ENCODE measurements at regions not wholly inside any gene's neighbourhood (a gene's known extent, or its start where the extent isn't known, plus 50 kb on each side); places are given as distances from the start of the nearest gene placed in this dataset.

DNA sequence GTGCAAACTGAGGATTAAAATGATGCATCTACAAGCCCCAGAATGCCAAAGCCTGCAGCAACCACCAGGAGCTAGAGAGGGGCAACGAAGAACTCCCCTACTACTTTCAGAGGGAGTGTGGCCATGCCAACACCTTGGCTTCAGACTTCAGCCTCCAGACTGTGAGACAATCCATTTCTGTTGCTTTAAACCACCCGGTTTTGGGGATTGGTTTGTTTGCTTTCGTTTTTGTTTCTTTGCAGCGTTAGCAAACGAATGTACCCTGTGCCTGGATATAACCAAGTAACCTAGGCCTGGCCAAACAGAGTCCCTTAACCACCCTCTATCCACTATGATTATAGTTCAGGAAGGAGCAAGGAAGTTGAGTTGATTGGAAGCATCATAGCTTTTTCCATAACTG, 171.2 kb upstream of the NCK2 start:
- Histone ChIP-seq H3K27me3 (ENCODE audit: control insufficient read depth, insufficient read depth, low read length) (peaks cover 37% of the 10 kb centered on the region), H3K4me3 (ENCODE audit: insufficient read depth, low read depth, low read length) (no peak overlapping the region), H2AK5ac (ENCODE audit: low read depth, low read length) (no peak overlapping the region), H3K23ac (ENCODE audit: low read depth, low read length) (no peak overlapping the region), H4K91ac (ENCODE audit: insufficient read depth, low read depth, low read length) (no peak overlapping the region), H4K5ac (ENCODE audit: low read depth, low read length) (no peak overlapping the region), H3K56ac (ENCODE audit: extremely low read depth, insufficient read depth, low read length) (no peak overlapping the region), H3K9me1 (ENCODE audit: insufficient read depth, low read length) (no peaks in the 10 kb centered on the region; the same call in 1 of the 2 replicates), H3K4ac (ENCODE audit: low read depth, low read length) (no peak overlapping the region), H2AK9ac (replicated peaks; ENCODE audit: low read depth, low read length, poor library complexity) (no peak overlapping the region), H3K4me1 (ENCODE audit: control insufficient read depth, insufficient read depth, low read length) (peaks cover 4% of the 10 kb centered on the region; the same call in 1 of the 2 replicates), H2BK20ac (ENCODE audit: low read depth, low read length) (no peak overlapping the region), H3K27ac (ENCODE audit: insufficient read depth, low read length) (no peak overlapping the region), H2AFZ (replicated peaks; ENCODE audit: low read length, poor library complexity) (no peak overlapping the region), H2BK15ac (ENCODE audit: low read depth, low read length) (no peak overlapping the region), H4K20me1 (ENCODE audit: insufficient read depth, low read length) (no peaks in the 10 kb centered on the region), H3K14ac (replicated peaks; ENCODE audit: low read depth, low read length) (no peak overlapping the region), H3K79me1 (ENCODE audit: low read depth in 1 of 2, low read length in 2 of 2) (no peaks in the 10 kb centered on the region), H3K4me2 (ENCODE audit: low read depth, low read length) (no peak overlapping the region), H2BK5ac (ENCODE audit: low read depth, low read length, poor library complexity, severe bottlenecking) (no peak overlapping the region), H3K9me3 (ENCODE audit: control insufficient read depth, insufficient read depth, low read length) (no peaks in the 10 kb centered on the region), H3K9ac (ENCODE audit: low read depth, low read length) (no peak overlapping the region), H3K36me3 (ENCODE audit: control insufficient read depth, insufficient read depth, low read length) (no peaks in the 10 kb centered on the region), H2BK120ac (ENCODE audit: low read depth, low read length) (no peak overlapping the region), H3K18ac (ENCODE audit: low read depth, low read length) (no peak overlapping the region), H4K8ac (ENCODE audit: low read depth in 2 of 2, low read length in 2 of 2) (no peak overlapping the region)
- TF ChIP-seq, protein P1, sequence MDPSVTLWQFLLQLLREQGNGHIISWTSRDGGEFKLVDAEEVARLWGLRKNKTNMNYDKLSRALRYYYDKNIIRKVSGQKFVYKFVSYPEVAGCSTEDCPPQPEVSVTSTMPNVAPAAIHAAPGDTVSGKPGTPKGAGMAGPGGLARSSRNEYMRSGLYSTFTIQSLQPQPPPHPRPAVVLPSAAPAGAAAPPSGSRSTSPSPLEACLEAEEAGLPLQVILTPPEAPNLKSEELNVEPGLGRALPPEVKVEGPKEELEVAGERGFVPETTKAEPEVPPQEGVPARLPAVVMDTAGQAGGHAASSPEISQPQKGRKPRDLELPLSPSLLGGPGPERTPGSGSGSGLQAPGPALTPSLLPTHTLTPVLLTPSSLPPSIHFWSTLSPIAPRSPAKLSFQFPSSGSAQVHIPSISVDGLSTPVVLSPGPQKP (IDR thresholded peaks at IDR 0.05; ENCODE audit: borderline replicate concordance, low read depth, low read length): no peak
- TF ChIP-seq, protein P2, sequence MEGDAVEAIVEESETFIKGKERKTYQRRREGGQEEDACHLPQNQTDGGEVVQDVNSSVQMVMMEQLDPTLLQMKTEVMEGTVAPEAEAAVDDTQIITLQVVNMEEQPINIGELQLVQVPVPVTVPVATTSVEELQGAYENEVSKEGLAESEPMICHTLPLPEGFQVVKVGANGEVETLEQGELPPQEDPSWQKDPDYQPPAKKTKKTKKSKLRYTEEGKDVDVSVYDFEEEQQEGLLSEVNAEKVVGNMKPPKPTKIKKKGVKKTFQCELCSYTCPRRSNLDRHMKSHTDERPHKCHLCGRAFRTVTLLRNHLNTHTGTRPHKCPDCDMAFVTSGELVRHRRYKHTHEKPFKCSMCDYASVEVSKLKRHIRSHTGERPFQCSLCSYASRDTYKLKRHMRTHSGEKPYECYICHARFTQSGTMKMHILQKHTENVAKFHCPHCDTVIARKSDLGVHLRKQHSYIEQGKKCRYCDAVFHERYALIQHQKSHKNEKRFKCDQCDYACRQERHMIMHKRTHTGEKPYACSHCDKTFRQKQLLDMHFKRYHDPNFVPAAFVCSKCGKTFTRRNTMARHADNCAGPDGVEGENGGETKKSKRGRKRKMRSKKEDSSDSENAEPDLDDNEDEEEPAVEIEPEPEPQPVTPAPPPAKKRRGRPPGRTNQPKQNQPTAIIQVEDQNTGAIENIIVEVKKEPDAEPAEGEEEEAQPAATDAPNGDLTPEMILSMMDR (conservative IDR thresholded peaks at IDR 0.05; ENCODE audit: low read depth, low read length): no peak
- TF ChIP-seq MAZ (IDR thresholded peaks at IDR 0.05; ENCODE audit: borderline replicate concordance, low read depth, low read length) (no peak), NFE2L2 (IDR thresholded peaks at IDR 0.05; ENCODE audit: low read depth, low read length) (no peak), RFX5 (IDR thresholded peaks at IDR 0.05; ENCODE audit: low read depth, low read length) (no peak), MAFK (IDR thresholded peaks at IDR 0.05; ENCODE audit: low read depth, low read length) (no peak), CHD1 (IDR thresholded peaks at IDR 0.05; ENCODE audit: low read depth, low read length) (no peak), SMC3 (IDR thresholded peaks at IDR 0.05; ENCODE audit: low read depth, low read length) (no peak), FOS (IDR thresholded peaks at IDR 0.05; ENCODE audit: low read depth, low read length) (no peak), RCOR1 (IDR thresholded peaks at IDR 0.05; ENCODE audit: insufficient replicate concordance, low read length) (no peak), POLR2A (IDR thresholded peaks at IDR 0.05; ENCODE audit: low read depth, low read length) (no peak), RAD21 (IDR thresholded peaks at IDR 0.05; ENCODE audit: low read length) (no peak), CEBPB (IDR thresholded peaks at IDR 0.05; ENCODE audit: low read depth, low read length) (no peak), BHLHE40 (IDR thresholded peaks at IDR 0.05; ENCODE audit: low read depth, low read length) (no peak)
- TF ChIP-seq, protein P3, sequence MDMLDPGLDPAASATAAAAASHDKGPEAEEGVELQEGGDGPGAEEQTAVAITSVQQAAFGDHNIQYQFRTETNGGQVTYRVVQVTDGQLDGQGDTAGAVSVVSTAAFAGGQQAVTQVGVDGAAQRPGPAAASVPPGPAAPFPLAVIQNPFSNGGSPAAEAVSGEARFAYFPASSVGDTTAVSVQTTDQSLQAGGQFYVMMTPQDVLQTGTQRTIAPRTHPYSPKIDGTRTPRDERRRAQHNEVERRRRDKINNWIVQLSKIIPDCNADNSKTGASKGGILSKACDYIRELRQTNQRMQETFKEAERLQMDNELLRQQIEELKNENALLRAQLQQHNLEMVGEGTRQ (IDR thresholded peaks at IDR 0.05; ENCODE audit: low read depth, low read length): no peak
- dilution Hi-C loops (cut with HindIII; ENCODE audit: low sequenced_read_pairs, unreplicated experiment) (no loop called here), intact Hi-C loops (cut with micrococcal nuclease) (loop anchor here (10.0 kb wide), 2 partner anchors 171 to 621 kb away; partner anchors contain the start of genes NCK2 and UXS1), in situ Hi-C loops (cut with MboI; ENCODE audit: low sequenced_read_pairs) (no loop called here)
- ATAC-seq (ENCODE audit: low read depth): no peak
- WGBS, 2 experiments (ENCODE audit: extremely low coverage in 2 of 2, insufficient read length in 1 of 2): no CpG with 5 or more reads among the region's 5 CpGs
- no peak for DNase-seq
- CTCF ChIA-PET: no interaction called here
- BruUV-seq (replicated peaks): no TSS peak
- POLR2A ChIA-PET (ENCODE audit: unreplicated experiment): no interaction called here
